GM12878 (cell line): ENCODE measurements at regions not wholly inside any gene's neighbourhood (a gene's known extent, or its start where the extent isn't known, plus 50 kb on each side); places are given as distances from the start of the nearest gene placed in this dataset.

Experiments
- CBX3 ChIP-seq: fragments of 200-600 bp; sonication (generic); IDR thresholded peaks from 2 replicates; pipeline ENCODE4 v1.6.1; 2016; ENCODE audit warnings: low read depth, borderline replicate concordance
- EP300 ChIP-seq, 2 experiments: fragments of 150-350 bp in 1 of 2; IDR thresholded peaks; 2 replicates each; pipeline ENCODE4 v1.6.1; 2011 to 2012; ENCODE audit warnings: low read depth in 2 of 2, low read length in 2 of 2, borderline replicate concordance in 1 of 2, improper control_type of control experiment in 1 of 2, inconsistent platforms in 1 of 2; ENCODE audit not compliant: control insufficient read depth in 1 of 2
- ESRRA ChIP-seq: IDR thresholded peaks from 2 replicates; pipeline ENCODE4 v1.6.1; 2012; ENCODE audit warnings: mild to moderate bottlenecking, low read length, improper control_type of control experiment
- NRF1 ChIP-seq: conservative IDR thresholded peaks from 2 replicates; pipeline ENCODE4 v1.6.1; 2011; ENCODE audit warnings: mild to moderate bottlenecking, low read depth, low read length, improper control_type of control experiment
- PAX8 ChIP-seq: fragments of 450-650 bp; IDR thresholded peaks from 2 replicates; pipeline ENCODE4 v1.6.1; 2017; ENCODE audit warnings: mild to moderate bottlenecking, moderate library complexity
- SREBF2 ChIP-seq: IDR thresholded peaks from 2 replicates; pipeline ENCODE4 v1.6.1; 2012; ENCODE audit warnings: mild to moderate bottlenecking, low read length

GRCh38 chrX:120731386-120731785 lies 101.5 kb upstream of the C1GALT1C1 start:
- TF ChIP-seq PAX8, result no peak
- TF ChIP-seq CBX3, result no peak
- no peak for TF ChIP-seq EP300 (IDR thresholded peaks at IDR 0.05; ENCODE audit: borderline replicate concordance in 1 of 2, control insufficient read depth in 1 of 2, low read depth in 2 of 2, low read length in 2 of 2)
- TF ChIP-seq ESRRA, result no peak
- TF ChIP-seq SREBF2, result no peak
- TF ChIP-seq NRF1, result no peak
